ENCODE measurements at regions not wholly inside any gene's neighbourhood (a gene's known extent, or its start where the extent isn't known, plus 50 kb on each side); places are given as distances from the start of the nearest gene placed in this dataset.

DNA sequence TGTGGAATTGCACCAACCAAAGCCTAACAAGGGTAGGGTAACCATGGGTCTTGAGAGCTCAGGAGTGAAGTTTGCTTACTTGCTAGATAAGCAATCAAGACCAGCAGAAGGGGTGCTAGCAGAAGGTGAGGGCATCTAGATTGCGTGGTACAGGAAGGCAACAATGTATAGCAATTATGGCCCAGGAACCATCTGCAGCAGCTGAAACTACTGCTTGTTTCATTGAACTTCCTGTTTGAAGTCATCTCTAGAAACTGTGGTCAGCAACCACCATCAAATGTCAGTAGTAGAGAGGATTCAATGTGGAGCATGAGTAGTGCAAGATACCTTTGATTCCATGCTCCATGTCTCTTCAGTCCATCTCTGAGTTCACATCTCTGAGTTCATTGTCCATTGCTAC, 462.1 kb upstream of the GRAMD2B start:
- no peak overlapping the region for H3K27ac ChIP-seq
- TF ChIP-seq, protein P1, sequence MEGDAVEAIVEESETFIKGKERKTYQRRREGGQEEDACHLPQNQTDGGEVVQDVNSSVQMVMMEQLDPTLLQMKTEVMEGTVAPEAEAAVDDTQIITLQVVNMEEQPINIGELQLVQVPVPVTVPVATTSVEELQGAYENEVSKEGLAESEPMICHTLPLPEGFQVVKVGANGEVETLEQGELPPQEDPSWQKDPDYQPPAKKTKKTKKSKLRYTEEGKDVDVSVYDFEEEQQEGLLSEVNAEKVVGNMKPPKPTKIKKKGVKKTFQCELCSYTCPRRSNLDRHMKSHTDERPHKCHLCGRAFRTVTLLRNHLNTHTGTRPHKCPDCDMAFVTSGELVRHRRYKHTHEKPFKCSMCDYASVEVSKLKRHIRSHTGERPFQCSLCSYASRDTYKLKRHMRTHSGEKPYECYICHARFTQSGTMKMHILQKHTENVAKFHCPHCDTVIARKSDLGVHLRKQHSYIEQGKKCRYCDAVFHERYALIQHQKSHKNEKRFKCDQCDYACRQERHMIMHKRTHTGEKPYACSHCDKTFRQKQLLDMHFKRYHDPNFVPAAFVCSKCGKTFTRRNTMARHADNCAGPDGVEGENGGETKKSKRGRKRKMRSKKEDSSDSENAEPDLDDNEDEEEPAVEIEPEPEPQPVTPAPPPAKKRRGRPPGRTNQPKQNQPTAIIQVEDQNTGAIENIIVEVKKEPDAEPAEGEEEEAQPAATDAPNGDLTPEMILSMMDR (conservative IDR thresholded peaks at IDR 0.05), result no peak

DNA sequence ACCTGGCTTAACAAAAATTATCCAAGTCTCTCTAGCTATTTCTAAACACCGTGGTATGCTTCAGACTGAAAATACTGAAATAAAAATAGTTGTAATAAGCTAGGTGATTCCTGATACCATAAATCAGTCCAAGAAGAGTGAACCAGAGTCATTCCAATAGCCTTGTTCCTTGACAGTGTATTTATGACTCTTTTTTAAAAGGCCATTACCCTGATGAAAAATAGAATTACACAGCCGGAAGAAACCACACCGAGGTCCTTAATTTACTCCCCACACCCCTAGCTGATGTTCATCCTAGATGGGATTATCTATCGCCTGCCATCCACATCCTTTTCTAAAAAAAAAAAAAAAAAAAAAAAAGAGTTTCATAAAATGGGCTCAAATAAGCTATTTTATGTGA, 457.6 kb upstream of the GRAMD2B start:
- TF ChIP-seq, protein P1 (conservative IDR thresholded peaks at IDR 0.05), result no peak
- peak overlapping the region; percentile 44 for H3K27ac ChIP-seq

DNA sequence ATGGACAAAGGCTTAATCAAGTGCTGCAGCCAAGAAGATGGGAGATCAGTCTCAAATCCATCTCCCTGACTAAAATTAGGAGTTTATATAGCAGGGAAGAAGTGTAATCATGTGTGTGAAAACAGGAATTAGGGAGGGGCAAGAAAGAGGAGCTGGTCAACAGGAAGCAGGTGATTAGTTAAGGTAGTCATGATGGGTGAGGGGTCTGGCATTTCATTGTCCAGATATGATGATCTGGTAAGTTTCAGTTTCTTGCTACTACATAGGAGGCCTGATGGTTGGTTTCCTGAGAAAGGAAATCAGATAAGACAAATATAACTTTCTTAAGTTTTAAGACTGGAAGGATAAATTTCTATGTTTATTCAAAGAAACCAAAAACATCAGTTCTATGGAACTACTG, 455.6 kb upstream of the GRAMD2B start:
- no peak overlapping the region for H3K27ac ChIP-seq
- TF ChIP-seq, protein P1 (conservative IDR thresholded peaks at IDR 0.05), result no peak

DNA sequence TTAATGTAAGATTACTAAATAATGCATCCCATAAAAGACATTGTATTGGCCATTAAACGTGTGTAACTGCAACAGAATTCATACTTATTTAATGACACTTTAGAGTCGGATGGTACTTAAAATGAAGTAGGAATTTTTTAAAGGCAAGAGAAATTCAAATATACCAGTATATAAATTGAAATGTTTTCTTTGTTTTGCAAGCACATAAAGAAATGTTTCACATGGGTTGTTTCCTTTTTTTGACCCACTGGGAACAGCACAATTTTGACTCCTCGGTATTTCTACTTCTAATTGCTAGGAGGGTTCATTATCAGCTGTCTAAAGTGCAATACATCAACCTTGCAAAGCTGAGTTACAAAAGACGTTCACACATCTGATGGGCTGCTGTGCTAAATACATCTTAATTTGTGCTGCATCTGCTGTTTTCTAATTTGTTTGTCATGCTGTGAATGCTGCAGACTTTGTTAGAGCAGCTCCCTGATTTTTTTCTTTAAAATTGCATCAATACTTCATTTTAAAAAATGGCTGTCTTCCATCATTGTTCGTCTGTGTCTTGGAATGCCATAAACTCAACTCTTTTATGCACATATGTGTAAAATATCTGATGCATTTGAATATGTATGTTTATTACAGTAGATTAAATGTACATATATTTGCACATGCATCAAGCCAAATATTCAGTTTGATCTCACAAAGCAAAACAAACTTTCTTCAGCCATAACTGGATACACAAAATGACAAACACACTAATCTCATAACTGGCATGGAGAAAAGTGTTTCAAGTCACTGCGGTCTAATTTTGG, 454.0 kb upstream of the GRAMD2B start:
- no peak overlapping the region for H3K27ac ChIP-seq
- TF ChIP-seq, protein P1 (conservative IDR thresholded peaks at IDR 0.05), result no peak

DNA sequence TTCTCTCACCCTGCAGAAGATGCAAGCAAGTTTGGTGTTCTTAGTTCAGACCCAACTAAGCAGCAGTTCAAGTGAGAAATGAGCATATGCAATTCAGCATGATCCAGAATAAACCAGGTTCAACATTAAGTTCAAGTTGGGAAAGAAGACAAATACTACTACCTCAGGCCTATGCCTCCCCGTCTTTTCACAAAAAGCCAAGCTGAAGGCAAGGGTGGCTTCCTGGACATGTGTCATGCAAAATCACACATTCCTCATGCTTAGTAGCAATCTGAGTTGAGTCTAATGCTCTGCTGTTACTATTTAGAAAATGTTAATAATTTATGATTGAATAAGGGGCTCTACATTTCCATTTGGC, 453.4 kb upstream of the GRAMD2B start:
- no peak overlapping the region for H3K27ac ChIP-seq
- TF ChIP-seq, protein P1 (conservative IDR thresholded peaks at IDR 0.05), result no peak

DNA sequence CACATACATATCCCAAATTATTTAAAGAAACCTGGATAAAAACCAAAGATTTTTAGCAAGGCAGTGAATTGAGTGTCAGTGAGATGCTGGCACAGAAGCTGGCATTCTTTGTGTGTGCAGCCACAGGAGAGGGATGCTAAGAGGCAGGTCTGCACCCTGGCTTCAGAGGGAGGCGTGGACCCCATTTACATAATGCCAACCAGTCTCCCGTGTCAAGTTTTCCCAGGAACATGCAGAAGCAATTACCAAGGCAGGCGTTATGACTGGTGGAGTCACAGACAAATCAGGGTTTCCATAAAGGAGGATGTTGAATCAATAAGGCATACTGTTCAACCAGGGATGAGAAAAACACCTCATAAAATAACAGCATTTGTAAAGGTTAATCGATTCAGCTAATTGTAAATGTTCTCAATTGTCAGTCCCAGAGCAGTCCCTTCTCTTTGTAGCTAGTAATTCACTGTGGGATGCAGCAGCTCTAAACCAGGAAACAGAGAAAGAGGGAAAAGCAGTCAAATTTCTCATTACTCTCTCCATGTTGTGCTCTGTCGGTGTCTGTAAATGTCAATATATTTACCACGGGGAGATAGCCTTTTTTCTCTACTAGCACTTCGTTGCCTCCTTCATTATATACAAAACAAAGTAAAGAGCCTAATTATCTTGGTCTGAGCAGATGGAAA, 452.4 kb upstream of the GRAMD2B start:
- H3K27ac ChIP-seq, result no peak overlapping the region
- TF ChIP-seq, protein P1 (conservative IDR thresholded peaks at IDR 0.05), result no peak

DNA sequence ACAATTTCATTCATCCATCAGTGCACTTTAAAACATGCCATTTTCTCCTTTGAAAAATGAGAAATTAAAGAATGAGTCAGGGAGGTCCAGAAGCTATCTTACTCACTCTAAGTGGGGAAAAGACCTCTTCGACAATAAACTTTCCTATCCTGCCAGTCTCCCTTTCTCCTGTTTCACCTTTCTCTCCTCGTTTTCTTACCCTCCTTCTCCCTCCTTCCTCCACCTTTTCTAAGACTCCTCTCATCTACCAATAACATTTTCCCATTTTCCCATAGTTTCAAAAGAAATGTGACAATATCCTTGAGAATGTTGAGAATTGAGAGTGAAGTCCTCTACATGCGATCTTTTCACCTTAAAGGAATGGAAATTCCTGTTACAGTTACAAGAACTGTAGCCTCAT, 450.5 kb upstream of the GRAMD2B start:
- TF ChIP-seq, protein P1 (conservative IDR thresholded peaks at IDR 0.05), result no peak
- H3K27ac ChIP-seq, result no peak overlapping the region

Measured in VCaP (cell line).